Forelimb muscle (tissue), 1 donor: ENCODE measurements at regions not wholly inside any gene's neighbourhood (a gene's known extent, or its start where the extent isn't known, plus 50 kb on each side); places are given as distances from the start of the nearest gene placed in this dataset.

Experiments
- DNase-seq: peaks from one replicate; pipeline ENCODE4 v3.0.0-alpha.2; 2013; ENCODE audit warnings: low read depth

GRCh38 chr9:31612336-31613030 is 772.0 kb upstream of the ACO1 start:
- no peak for DNase-seq

DNA sequence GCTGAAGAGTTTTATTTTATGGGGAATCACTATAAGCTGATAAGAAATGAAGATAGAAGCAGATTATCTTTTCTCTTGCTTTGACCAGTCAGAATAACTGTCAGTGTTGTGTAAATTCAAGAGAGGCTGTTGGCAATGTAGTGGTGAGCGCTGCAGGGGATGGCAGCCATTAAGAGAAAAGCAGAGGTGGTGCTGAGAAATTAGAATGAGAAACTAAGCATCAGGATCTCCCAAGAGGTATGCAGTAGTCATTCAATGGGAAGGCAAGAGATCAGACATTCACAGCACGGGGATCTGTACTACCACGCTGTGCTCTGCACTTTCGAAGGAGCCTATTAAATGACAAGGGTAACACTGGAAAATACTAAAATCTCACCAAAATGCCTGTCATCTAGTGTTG is 768.5 kb upstream of the ACO1 start:
- DNase-seq: no peak

- no peak for DNase-seq
Observed at GRCh38 chr9:31623511-31623910, 760.9 kb upstream of the ACO1 start.

DNA sequence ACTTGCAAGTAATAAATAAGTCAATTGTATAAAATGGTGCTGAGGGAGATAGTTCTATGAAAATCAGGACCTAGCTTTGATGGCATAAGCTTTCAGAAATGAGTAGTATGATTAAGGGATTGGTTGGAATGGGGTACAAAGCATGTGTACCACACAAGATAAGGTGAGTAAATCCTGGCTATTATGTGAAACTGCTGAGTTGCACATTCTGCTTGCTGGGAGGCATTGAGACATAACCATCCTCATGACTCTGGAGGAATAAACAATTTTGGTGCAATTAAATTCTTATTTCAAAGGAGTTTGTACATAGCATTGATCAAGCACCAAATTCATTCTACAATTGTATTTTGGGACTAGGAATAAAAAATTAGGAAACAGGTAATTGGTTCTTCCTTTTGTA is 755.2 kb upstream of the ACO1 start:
- DNase-seq: no peak

- DNase-seq: no peak
Observed at GRCh38 chr9:31637265-31637664, 747.2 kb upstream of the ACO1 start.

DNA sequence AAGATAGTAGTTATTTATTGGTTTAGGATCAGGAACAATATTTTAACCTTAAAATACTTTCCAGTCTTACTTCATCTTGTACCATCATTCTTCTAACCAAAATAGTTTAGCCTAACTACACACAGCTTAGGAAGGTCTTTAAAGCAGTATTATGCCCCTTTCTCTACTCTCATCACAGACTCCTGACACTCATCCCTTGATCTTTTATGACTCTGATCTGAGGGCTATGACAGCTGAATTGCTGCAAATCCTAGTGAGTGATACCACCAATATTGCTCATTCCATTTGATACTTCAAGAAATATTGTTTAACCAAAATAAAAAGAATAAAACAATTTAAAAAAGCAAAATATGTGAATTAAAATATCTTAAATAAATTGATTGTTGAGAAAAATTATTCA is 746.6 kb upstream of the ACO1 start:
- no peak for DNase-seq

GRCh38 chr9:31639451-31639850 is 745.0 kb upstream of the ACO1 start:
- no peak for DNase-seq

GRCh38 chr9:31669311-31669710 is 715.1 kb upstream of the ACO1 start:
- DNase-seq: no peak

DNA sequence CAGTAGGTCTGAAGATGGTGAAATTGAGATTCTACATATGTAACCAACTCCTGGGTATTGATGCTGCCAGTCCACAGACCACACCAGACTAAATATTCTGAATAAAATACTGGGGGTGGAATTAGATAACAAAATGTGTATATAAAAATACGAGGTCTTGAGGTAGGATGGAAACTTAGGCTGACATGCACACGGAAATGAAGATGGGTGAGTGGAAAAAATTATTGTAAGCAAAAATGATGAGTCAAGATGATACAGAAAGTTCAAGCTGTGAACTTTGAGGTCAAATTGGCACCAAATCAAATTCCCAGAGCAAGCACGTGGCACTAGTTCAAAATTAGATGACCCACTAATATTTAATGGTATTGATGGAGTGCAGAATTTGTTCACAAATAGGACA is 713.4 kb upstream of the ACO1 start:
- no peak for DNase-seq

- no peak for DNase-seq
Observed at GRCh38 chr9:31674264-31674663, 710.2 kb upstream of the ACO1 start.

- DNase-seq: no peak
Observed at GRCh38 chr9:31677415-31677814, 707.0 kb upstream of the ACO1 start.

GRCh38 chr9:31677877-31678276 is 706.6 kb upstream of the ACO1 start:
- no peak for DNase-seq

- no peak for DNase-seq
Observed at GRCh38 chr9:31683116-31683515, 701.3 kb upstream of the ACO1 start.

DNA sequence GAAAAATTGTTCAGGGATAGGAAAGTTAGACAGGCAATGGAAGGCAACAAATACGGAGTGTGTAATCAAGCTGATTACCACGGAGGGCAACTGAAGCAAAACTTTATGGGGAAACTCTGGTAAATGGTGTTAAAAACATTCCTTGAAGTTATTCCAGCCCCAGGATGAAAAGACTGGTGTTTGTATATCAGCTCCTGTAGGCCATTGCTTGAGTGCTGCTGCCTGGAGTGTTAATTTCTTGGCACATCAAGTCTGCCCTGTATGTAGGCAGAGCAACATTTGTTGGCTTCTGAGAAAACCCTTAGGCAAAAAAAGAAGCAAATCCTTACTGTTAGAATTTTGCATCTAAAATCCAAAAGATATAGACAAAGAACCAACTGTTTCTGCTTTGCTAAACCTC is 686.5 kb upstream of the ACO1 start:
- DNase-seq: no peak

GRCh38 chr9:31699836-31700235 is 684.6 kb upstream of the ACO1 start:
- DNase-seq: no peak

DNA sequence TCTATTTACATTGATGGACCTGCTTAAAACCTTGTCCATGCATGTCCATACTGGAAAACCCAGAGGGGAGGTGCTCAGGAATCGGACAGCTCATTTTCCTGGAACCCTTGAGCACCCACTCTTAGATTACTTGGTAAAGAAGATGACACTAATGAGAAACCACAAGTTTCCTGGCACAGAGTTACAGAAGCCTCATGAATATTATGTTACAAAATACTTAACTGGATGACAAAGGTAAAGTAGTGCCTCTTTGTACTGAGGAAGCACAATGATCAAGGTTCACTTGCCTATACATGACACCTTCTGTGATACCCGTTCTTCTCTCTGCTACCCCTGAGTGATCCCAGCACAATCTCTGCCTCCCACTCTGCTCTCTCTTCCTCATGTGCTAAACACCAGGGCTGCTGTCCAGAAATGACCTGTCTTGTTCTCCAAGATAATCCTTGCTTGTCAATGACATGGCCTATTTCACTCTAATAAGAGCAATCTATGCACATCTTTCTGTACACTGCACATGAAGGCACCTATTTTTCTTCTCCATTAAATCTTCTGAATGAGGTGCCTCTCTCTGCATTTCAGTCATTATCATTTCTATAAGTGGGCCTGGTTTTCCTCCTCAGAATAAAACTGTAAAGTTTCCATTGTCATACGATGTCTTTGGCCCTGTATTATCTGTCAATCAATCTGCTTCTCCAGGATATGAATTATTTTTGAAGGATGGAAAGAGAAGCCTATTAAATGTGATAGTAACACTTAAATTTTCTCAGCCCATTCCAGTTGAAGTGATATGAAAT is 684.0 kb upstream of the ACO1 start:
- DNase-seq: no peak

- DNase-seq: no peak
Observed at GRCh38 chr9:31702957-31703356, 681.5 kb upstream of the ACO1 start.

DNA sequence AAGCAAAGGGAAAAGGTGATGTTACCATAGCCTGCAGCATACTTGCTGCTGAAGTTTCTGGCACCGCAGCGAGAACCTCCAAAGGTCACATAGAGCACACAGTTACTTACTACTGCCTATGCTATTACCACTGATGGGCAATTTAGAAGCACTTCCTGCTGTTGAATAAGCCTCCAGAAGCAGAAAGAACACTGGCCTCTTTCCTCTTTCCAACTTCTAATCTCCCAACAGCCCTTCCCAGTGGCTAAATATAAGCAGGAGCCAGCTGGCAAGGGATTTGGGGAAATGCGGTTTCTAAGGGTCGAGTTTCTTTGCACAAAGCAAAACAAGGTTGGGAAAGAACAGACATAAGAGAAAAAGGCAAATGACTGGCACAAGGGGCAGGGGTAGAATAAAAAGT is 669.2 kb upstream of the ACO1 start:
- no peak for DNase-seq

- DNase-seq: no peak
Observed at GRCh38 chr9:31719262-31719661, 665.2 kb upstream of the ACO1 start.

DNA sequence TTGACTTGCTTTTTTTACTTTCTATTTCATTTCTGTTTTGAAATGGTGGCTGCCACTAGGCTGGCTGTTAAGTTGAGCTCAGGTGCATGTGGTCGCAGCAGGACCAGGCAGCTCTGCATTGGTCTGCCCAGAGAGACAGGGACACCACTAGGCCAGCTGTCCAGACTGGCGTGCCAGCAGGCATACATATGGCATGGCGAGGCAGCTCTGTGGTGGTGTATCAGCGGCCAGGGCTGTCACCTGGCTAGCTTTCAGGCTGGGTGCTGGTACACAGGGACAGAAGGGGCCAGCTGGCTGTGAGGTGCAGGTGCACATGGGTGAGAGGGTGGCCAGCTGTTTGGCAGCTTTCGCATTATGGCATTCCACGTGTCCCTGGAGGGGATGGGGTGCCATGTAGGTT is 654.0 kb upstream of the ACO1 start:
- DNase-seq: no peak

- no peak for DNase-seq
Observed at GRCh38 chr9:31733166-31733565, 651.3 kb upstream of the ACO1 start.

DNA sequence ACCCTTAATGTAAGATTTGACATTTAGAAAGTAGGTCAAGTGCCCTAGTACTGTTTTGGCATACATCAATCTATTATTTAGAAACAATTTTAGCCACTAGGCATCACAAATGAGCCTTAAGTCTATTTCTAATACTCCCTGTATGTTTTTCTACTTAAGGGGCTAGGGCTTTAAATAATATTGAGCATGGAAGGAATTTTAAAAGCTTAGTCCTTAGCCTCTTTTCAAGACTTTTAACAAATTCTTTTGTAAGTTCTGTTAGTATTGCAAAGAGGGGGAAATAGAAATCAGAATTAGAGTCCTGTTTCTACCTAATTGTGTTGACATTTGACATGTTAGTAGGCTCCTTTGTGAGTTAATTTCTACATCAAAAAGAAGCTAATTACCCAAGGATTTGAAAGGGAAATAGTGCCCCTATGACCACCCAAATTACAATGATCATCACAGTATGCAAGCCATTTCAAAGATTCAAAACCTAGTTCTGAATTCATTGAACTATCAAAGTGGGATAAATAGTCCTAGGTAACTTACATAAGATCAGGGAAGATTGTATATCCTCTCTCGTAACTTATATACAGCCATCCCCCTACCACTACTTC is 647.8 kb upstream of the ACO1 start:
- DNase-seq: no peak

DNA sequence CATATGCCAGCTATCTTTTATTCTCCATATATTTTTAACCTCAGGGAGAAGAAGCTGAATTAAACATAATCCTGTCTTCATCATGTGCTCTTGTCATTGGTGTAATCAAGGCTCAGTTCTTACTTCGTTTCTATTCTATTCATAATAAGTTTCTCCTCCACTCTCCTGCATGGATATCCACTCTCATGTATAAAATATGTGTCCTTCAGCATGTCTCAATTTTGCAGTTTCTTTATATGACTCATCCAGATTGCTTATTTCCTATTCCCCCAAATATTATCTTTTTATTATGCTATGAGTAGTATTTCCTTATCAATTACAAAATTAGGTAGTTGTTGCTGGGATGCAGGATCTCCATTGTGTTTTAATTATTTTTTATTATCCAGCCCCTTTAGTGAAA is 643.7 kb upstream of the ACO1 start:
- DNase-seq: no peak
